A673 (cell line): ENCODE measurements at regions not wholly inside any gene's neighbourhood (a gene's known extent, or its start where the extent isn't known, plus 50 kb on each side); places are given as distances from the start of the nearest gene placed in this dataset.

ENCODE experiments used
- BruUV-seq: library from RNA; stranded (reverse); fragments of 400-500 nt; replicated peaks from 2 replicates; lab custom pipeline; 2021; lab: Mats Ljungman, UMichigan
- CTCF ChIA-PET: fragments of 300-600 bp; sonication (Branson Sonifier 250); formaldehyde crosslinking; loops from one replicate; lab custom pipeline; 2022; ENCODE audit warnings: antibody characterized with exemption; lab: Charles Lee
- POLR2A ChIA-PET: fragments of 300-600 bp; sonication (Branson Sonifier 250); formaldehyde crosslinking; loops from one replicate; lab custom pipeline; 2022; ENCODE audit warnings: antibody characterized with exemption; ENCODE audit not compliant: low non-redundant PET; lab: Charles Lee
- DNase-seq: peaks from one replicate; pipeline ENCODE4 v3.0.0-alpha.2; 2015; ENCODE audit warnings: low spot score
- H3K27ac ChIP-seq: fragments of 200-600 bp; sonication (generic); 2 replicates; pipeline ENCODE4 v1.5.1; 2016; ENCODE audit warnings: mixed run types, low read depth, mild to moderate bottlenecking, mixed read lengths, antibody characterized with exemption, low read length; ENCODE audit not compliant: poor library complexity, severe bottlenecking
- H3K27me3 ChIP-seq: fragments of 200-600 bp; sonication (generic); replicated peaks from 2 replicates; pipeline ENCODE4 v1.6.1; 2017; ENCODE audit warnings: mixed run types, low read depth, mild to moderate bottlenecking, mixed read lengths, antibody characterized with exemption, low read length; ENCODE audit not compliant: insufficient read depth, poor library complexity
- H3K36me3 ChIP-seq: fragments of 200-600 bp; sonication (generic); 2 replicates; pipeline ENCODE4 v1.6.1; 2016; ENCODE audit warnings: mixed run types, mild to moderate bottlenecking, mixed read lengths, antibody characterized with exemption, low read length; ENCODE audit not compliant: insufficient read depth, poor library complexity, severe bottlenecking
- H3K4me1 ChIP-seq: fragments of 200-600 bp; sonication (generic); 2 replicates; pipeline ENCODE4 v1.6.1; 2017; ENCODE audit warnings: mixed run types, mild to moderate bottlenecking, mixed read lengths, antibody characterized with exemption, low read length; ENCODE audit not compliant: insufficient read depth, poor library complexity, severe bottlenecking
- H3K4me3 ChIP-seq: fragments of 200-600 bp; sonication (generic); 2 replicates; pipeline ENCODE4 v1.5.1; 2016; ENCODE audit warnings: low read depth, mixed run types, mild to moderate bottlenecking, mixed read lengths, low read length; ENCODE audit not compliant: poor library complexity, severe bottlenecking
- H3K9me3 ChIP-seq: fragments of 200-600 bp; sonication (generic); 2 replicates; pipeline ENCODE4 v1.6.1; 2016; ENCODE audit warnings: mixed run types, low read depth, mild to moderate bottlenecking, mixed read lengths, antibody characterized with exemption, low read length; ENCODE audit not compliant: poor library complexity, severe bottlenecking
- CTCF ChIP-seq: fragments of 300-800, 200-600 bp; sonication (generic); conservative IDR thresholded peaks from 2 replicates; pipeline ENCODE4 v1.5.1; 2017; ENCODE audit warnings: low read depth, mild to moderate bottlenecking, antibody characterized with exemption, low read length, moderate library complexity, mixed read lengths
- EZH2 ChIP-seq: fragments of 200-600 bp; sonication (generic); IDR thresholded peaks from 2 replicates; pipeline ENCODE4 v1.6.1; 2017; ENCODE audit warnings: borderline replicate concordance, low read depth, mild to moderate bottlenecking, mixed read lengths, antibody characterized with exemption, low read length; ENCODE audit not compliant: poor library complexity, severe bottlenecking
- intact Hi-C: fragments of 100-400 bp; cut with micrococcal nuclease; formaldehyde crosslinking; loops from one replicate; pipeline ENCODE4 v1.10.0; 2022; ENCODE audit not compliant: unreplicated experiment

- Histone ChIP-seq H3K27ac (no peak overlapping the region), H3K27me3 (no peaks in the 10 kb centered on the region), H3K36me3 (no peaks in the 10 kb centered on the region), H3K4me1 (no peaks in the 10 kb centered on the region), H3K9me3 (no peaks in the 10 kb centered on the region), H3K4me3 (no peak overlapping the region)
- intact Hi-C loops: no loop called here
- CTCF ChIA-PET: no interaction called here
- no TSS peak for BruUV-seq
- DNase-seq: no peak
- POLR2A ChIA-PET: no interaction called here
- TF ChIP-seq CTCF (no peak), EZH2 (no peak)
Measured at GRCh38 chrX:122625821-122626220, 558.3 kb upstream of the GRIA3 start.

- BruUV-seq: no TSS peak
- TF ChIP-seq EZH2 (no peak), CTCF (no peak)
- DNase-seq: no peak
- Histone ChIP-seq H3K27ac (no peak overlapping the region), H3K27me3 (no peaks in the 10 kb centered on the region), H3K36me3 (no peaks in the 10 kb centered on the region), H3K4me3 (no peak overlapping the region), H3K4me1 (no peaks in the 10 kb centered on the region), H3K9me3 (no peaks in the 10 kb centered on the region)
- POLR2A ChIA-PET: no interaction called here
- intact Hi-C loops: no loop called here
- CTCF ChIA-PET: no interaction called here
Measured at GRCh38 chrX:122626871-122627270, 557.2 kb upstream of the GRIA3 start.

GRCh38 chrX:122641136-122641535 is 542.9 kb upstream of the GRIA3 start:
- no TSS peak for BruUV-seq
- TF ChIP-seq EZH2 (no peak), CTCF (no peak)
- Histone ChIP-seq H3K4me1 (no peaks in the 10 kb centered on the region), H3K36me3 (no peaks in the 10 kb centered on the region), H3K4me3 (no peak overlapping the region), H3K27ac (no peak overlapping the region), H3K9me3 (no peaks in the 10 kb centered on the region), H3K27me3 (no peaks in the 10 kb centered on the region)
- CTCF ChIA-PET: no interaction called here
- intact Hi-C loops: no loop called here
- DNase-seq: no peak
- POLR2A ChIA-PET: interaction anchor here (0.6 kb wide), 1 partner anchor 117 kb away, joined by 6 read pairs; no protein-coding TSS in a partner anchor
